ENCODE measurements at regions not wholly inside any gene's neighbourhood (a gene's known extent, or its start where the extent isn't known, plus 50 kb on each side); places are given as distances from the start of the nearest gene placed in this dataset.
A peak's percentile ranks its signal among the peaks of the same experiment; 100 is the strongest.

GRCh38 chr14:95398630-95399547 is 79.2 kb upstream of the CLMN start:
- TF ChIP-seq RELA (CRISPR knock-in tag; IDR thresholded peaks at IDR 0.05) (no peak), ZNF614 (CRISPR knock-in tag; IDR thresholded peaks at IDR 0.05; ENCODE audit: borderline replicate concordance) (peak; percentile 50; the same call in 1 of the 2 replicates), NFAT5 (CRISPR knock-in tag; IDR thresholded peaks at IDR 0.05) (no peak), KLF6 (CRISPR knock-in tag; IDR thresholded peaks at IDR 0.05) (no peak), SIX4 (CRISPR knock-in tag; IDR thresholded peaks at IDR 0.05) (no peak), CHD2 (IDR thresholded peaks at IDR 0.05; ENCODE audit: low read depth, low read length) (no peak), ZBTB37 (CRISPR knock-in tag; IDR thresholded peaks at IDR 0.05) (no peak), MZF1 (CRISPR knock-in tag; IDR thresholded peaks at IDR 0.05; ENCODE audit: borderline replicate concordance) (no peak)

Measured in HepG2 (cell line).